Ovary (tissue), 7 donors: ENCODE measurements at regions not wholly inside any gene's neighbourhood (a gene's known extent, or its start where the extent isn't known, plus 50 kb on each side); places are given as distances from the start of the nearest gene placed in this dataset.

Experiments
- DNase-seq, 5 donors: peaks; one replicate each; pipeline ENCODE4 v3.0.0-alpha.2; 2019 to 2020
- H3K27ac ChIP-seq, 2 donors: fragments of 200-600 bp; one replicate each; pipeline versions ENCODE4 v1.5.1 to v1.8.0; 2019 to 2022
- H3K27me3 ChIP-seq: fragments of 200-600 bp; one replicate; pipeline ENCODE4 v1.8.0; 2022
- H3K36me3 ChIP-seq: fragments of 200-600 bp; sonication (generic); one replicate; pipeline ENCODE4 v1.5.1; 2019
- H3K4me1 ChIP-seq: one replicate; pipeline ENCODE4 v1.8.1; 2013; ENCODE audit warnings: mild to moderate bottlenecking, moderate library complexity; ENCODE audit not compliant: insufficient read depth
- H3K4me3 ChIP-seq: fragments of 200-600 bp; sonication (generic); one replicate; pipeline ENCODE4 v1.5.1; 2017
- H3K9me3 ChIP-seq, 2 donors: fragments of 200-600 bp in 1 of 2; sonication (generic) in 1 of 2; one replicate each; pipeline versions ENCODE4 v1.5.1 to v1.8.1; 2013 to 2019; ENCODE audit warnings: mild to moderate bottlenecking in 1 of 2, moderate library complexity in 1 of 2
- EP300 ChIP-seq: sonication (generic); formaldehyde crosslinking; IDR thresholded peaks from one replicate; pipeline ENCODE4 v1.6.1; 2017; ENCODE audit warnings: antibody characterized with exemption
- POLR2A ChIP-seq: fragments of 450-650 bp; IDR thresholded peaks from one replicate; pipeline ENCODE4 v1.6.1; 2017; ENCODE audit warnings: antibody characterized with exemption, mild to moderate bottlenecking, moderate library complexity
- WGBS, 3 donors: extraction: QIAGEN DNeasy Blood & Tissue Kit in 1 of 3; methylation state at CpG; one replicate each; pipeline versions ENCODE4 v1.1.5 to v1.1.7; 2013 to 2017; 5-methylcytosine and 5-hydroxymethylcytosine counted together
- intact Hi-C, 4 donors: fragments of 100-400 bp; cut with DNase I; formaldehyde crosslinking; loops; one replicate each; pipeline versions ENCODE4 v1.11.0 to v1.15.1; 2022 to 2023
- TF ChIP-seq, protein P1 (sequence below), 3 donors: fragments of 450-650 bp in 2 of 3; fragments of 200-600 bp in 1 of 3; IDR thresholded peaks; one replicate each; pipeline versions ENCODE4 v1.5.1 to v1.8.0; 2016 to 2022; ENCODE audit warnings: antibody characterized with exemption in 3 of 3, mild to moderate bottlenecking in 1 of 3
- donor health status: DM: no; HTN: no; CAD: no; lungs with moderate emphysema.
- donor health status: DM: no; HTN: no; CAD: no.
- donor health status: Bipolar disorder and iron deficiency.
- donor health status: DM: no; HTN: no; CAD: no.
- donor health status: DM: yes; HTN: yes; CAD: no.

DNA sequence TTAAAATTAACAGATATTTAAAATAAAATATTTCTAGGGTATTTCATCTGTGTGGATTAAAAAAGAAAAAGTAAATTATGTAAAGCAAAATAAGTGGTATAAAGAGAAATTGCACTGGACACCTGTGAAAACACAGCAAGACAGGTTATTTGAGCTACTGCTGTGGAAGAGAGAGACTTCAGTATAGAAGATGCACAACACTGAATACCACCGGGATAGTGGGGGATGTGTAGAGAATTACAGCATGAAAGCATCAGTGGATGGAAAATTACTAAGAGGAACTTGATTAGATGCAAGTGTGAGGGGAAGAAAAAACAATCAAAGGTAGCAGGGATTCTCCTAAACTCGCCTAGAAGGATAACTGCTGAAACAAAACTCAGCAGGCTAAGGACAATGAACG, 1242.5 kb upstream of the GBE1 start:
- no peaks in the 10 kb centered on the region for H3K36me3 ChIP-seq
- H3K27me3 ChIP-seq = no peaks in the 10 kb centered on the region
- no peaks in the 10 kb centered on the region for H3K4me1 ChIP-seq
- H3K27ac ChIP-seq = no peak overlapping the region
- 55 to 63% (median 59%) methylated on average over 3 of the region's 3 CpGs for WGBS, 3 donors
- intact Hi-C loops = no loop called here
- TF ChIP-seq EP300 (no peak), POLR2A (no peak)
- TF ChIP-seq, protein P1, sequence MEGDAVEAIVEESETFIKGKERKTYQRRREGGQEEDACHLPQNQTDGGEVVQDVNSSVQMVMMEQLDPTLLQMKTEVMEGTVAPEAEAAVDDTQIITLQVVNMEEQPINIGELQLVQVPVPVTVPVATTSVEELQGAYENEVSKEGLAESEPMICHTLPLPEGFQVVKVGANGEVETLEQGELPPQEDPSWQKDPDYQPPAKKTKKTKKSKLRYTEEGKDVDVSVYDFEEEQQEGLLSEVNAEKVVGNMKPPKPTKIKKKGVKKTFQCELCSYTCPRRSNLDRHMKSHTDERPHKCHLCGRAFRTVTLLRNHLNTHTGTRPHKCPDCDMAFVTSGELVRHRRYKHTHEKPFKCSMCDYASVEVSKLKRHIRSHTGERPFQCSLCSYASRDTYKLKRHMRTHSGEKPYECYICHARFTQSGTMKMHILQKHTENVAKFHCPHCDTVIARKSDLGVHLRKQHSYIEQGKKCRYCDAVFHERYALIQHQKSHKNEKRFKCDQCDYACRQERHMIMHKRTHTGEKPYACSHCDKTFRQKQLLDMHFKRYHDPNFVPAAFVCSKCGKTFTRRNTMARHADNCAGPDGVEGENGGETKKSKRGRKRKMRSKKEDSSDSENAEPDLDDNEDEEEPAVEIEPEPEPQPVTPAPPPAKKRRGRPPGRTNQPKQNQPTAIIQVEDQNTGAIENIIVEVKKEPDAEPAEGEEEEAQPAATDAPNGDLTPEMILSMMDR (IDR thresholded peaks at IDR 0.05) = no peak
- no peak overlapping the region for H3K4me3 ChIP-seq
- H3K9me3 ChIP-seq = no peaks in the 10 kb centered on the region
- no peak for DNase-seq

DNA sequence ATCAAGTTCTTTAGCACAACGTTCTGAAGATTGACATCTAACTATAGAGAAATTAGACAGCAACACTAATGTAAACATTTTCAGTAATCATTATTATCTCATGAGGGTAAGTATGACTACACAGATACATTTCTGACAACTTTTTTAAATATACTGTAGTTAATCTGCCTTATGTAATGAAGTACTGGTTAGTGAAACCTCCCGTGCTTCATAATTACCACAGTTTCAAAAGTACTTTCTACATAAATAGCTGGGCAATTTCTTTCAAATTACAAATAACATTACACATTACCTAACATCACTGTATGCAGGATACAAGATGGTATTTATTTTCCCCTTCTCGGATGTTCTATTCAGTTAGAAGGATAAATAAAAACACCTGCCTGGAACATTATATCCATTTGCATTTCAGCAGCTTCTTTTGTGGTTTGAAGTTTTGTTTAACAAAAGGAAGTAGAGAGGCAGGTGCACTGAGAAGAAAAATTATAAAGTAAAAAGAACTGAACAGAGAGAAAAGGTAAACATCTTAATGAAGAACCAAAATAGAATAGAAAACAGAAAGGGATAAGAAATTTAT, 1241.5 kb upstream of the GBE1 start:
- Histone ChIP-seq H3K4me3 (no peak overlapping the region), H3K27ac (no peak overlapping the region), H3K27me3 (no peaks in the 10 kb centered on the region), H3K4me1 (no peaks in the 10 kb centered on the region), H3K36me3 (no peaks in the 10 kb centered on the region), H3K9me3 (no peaks in the 10 kb centered on the region)
- intact Hi-C loops = no loop called here
- DNase-seq = no peak
- TF ChIP-seq EP300 = no peak
- no peak for TF ChIP-seq POLR2A
- TF ChIP-seq, protein P1 (IDR thresholded peaks at IDR 0.05) = no peak
- 41 to 46% (median 43%) methylated on average over 3 of the region's 3 CpGs for WGBS, 3 donors

DNA sequence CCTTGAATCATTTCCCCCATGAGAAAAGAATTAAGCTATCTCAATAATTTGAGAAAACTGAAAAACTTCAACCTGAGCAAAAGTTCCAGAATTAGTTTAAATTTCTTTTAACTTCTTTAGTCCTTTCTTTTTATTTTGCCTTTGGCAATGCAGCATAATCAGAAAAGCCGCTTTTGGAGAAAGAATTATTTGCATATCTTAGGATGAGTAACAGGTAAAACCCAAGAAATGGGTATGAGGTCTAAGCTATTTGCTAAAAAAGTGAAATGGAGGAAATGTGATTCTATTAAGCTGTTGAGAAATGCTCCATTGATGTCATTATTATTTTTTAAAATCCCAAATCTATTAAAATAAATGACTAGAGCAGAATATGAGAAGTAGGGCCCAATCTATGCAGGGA, 1238.3 kb upstream of the GBE1 start:
- intact Hi-C loops = no loop called here
- Histone ChIP-seq H3K27ac (no peak overlapping the region), H3K9me3 (no peaks in the 10 kb centered on the region), H3K4me1 (no peaks in the 10 kb centered on the region), H3K4me3 (no peak overlapping the region), H3K36me3 (no peaks in the 10 kb centered on the region), H3K27me3 (no peaks in the 10 kb centered on the region)
- 80 to 93% (median 90%) methylated on average over 1 of the region's 1 CpG for WGBS, 3 donors
- no peak for DNase-seq
- TF ChIP-seq, protein P1 (IDR thresholded peaks at IDR 0.05) = no peak
- no peak for TF ChIP-seq EP300
- no peak for TF ChIP-seq POLR2A

DNA sequence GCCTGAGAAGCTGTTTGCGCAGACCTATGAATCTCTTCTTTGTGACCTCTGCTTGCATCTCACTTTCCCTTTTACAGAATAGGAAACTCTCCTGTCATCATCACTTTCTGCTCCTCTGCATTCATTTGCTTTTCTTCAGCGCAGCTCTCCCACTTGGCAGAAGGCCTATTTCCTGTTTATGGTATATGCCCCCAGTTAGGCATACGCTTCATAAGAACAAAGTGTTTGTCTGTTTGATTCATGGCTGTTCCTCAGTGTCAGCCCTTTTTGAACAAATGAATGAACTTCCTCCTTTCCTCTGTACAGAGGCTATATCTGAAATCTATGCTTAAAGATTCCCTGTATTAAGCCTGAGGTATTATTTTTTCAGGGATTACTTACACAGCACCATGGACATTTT, 1216.9 kb upstream of the GBE1 start:
- Histone ChIP-seq H3K9me3 (no peaks in the 10 kb centered on the region), H3K4me1 (no peaks in the 10 kb centered on the region), H3K4me3 (no peak overlapping the region), H3K27ac (no peak overlapping the region), H3K27me3 (no peaks in the 10 kb centered on the region), H3K36me3 (no peaks in the 10 kb centered on the region)
- TF ChIP-seq, protein P1 (IDR thresholded peaks at IDR 0.05) = no peak
- TF ChIP-seq POLR2A (no peak), EP300 (no peak)
- intact Hi-C loops = no loop called here
- DNase-seq = no peak
- WGBS, 3 donors = 50 to 76% (median 74%) methylated on average over 3 of the region's 3 CpGs
